SK-N-SH (cell line): ENCODE measurements at regions not wholly inside any gene's neighbourhood (a gene's known extent, or its start where the extent isn't known, plus 50 kb on each side); places are given as distances from the start of the nearest gene placed in this dataset.

Source experiments
- CTCF ChIP-seq: fragments of 200-600 bp; sonication (generic); IDR thresholded peaks from 2 replicates; pipeline ENCODE4 v1.6.1; 2017; ENCODE audit warnings: antibody characterized with exemption, mild to moderate bottlenecking, moderate library complexity
- ELF1 ChIP-seq: IDR thresholded peaks from 2 replicates; pipeline ENCODE4 v1.4.0; 2012
- EZH2phosphoT487 ChIP-seq: fragments of 200-600 bp; sonication (generic); IDR thresholded peaks from 2 replicates; pipeline ENCODE4 v1.6.1; 2017; ENCODE audit warnings: low read depth, mixed run types, mild to moderate bottlenecking, antibody characterized with exemption, moderate library complexity, borderline replicate concordance
- MAX ChIP-seq: IDR thresholded peaks from 2 replicates; pipeline ENCODE4 v1.4.0; 2012; ENCODE audit warnings: low read depth
- POLR2AphosphoS5 ChIP-seq: IDR thresholded peaks from 2 replicates; pipeline ENCODE4 v1.6.1; 2012; ENCODE audit warnings: low read depth, low read length
- RXRA ChIP-seq: IDR thresholded peaks from 2 replicates; pipeline ENCODE4 v1.4.0; 2012; ENCODE audit warnings: low read depth, mild to moderate bottlenecking, borderline replicate concordance
- YY1 ChIP-seq: IDR thresholded peaks from 2 replicates; pipeline ENCODE4 v1.4.0; 2012; ENCODE audit warnings: low read depth, mild to moderate bottlenecking

GRCh38 chr2:38438883-38439612 is 62.0 kb upstream of the ATL2 start:
- TF ChIP-seq RXRA (no peak), EZH2phosphoT487 (no peak), POLR2AphosphoS5 (no peak), CTCF (no peak), ELF1 (no peak), MAX (no peak), YY1 (no peak)
